Activated T-cell treated with anti-CD3 and anti-CD28 coated beads, Interleukin-2, amount 50 U/mL, for 4 hours (primary cell): ENCODE measurements at regions not wholly inside any gene's neighbourhood (a gene's known extent, or its start where the extent isn't known, plus 50 kb on each side); places are given as distances from the start of the nearest gene placed in this dataset.

ENCODE experiments used
- ATAC-seq, 2 donors: fragments of 200-7000 bp; cut with Tn5 transposase; one replicate each; pipeline ENCODE4 v1.10.0; 2021
- DNase-seq: peaks from one replicate; pipeline ENCODE4 v3.0.0-alpha.2; 2020
- H3K27me3 Mint-ChIP-seq: one replicate; pipeline ENCODE4 v1.8.0; 2021; ENCODE audit warnings: low read depth, mixed read lengths
- H3K36me3 Mint-ChIP-seq: one replicate; pipeline ENCODE4 v1.8.0; 2022; ENCODE audit warnings: mixed read lengths; ENCODE audit not compliant: insufficient read depth
- H3K4me1 Mint-ChIP-seq: one replicate; pipeline ENCODE4 v1.8.0; 2021; ENCODE audit warnings: low read depth, mixed read lengths
- H3K4me3 Mint-ChIP-seq: one replicate; pipeline ENCODE4 v1.8.0; 2021; ENCODE audit warnings: mild to moderate bottlenecking, moderate library complexity, mixed read lengths
- H3K9me3 Mint-ChIP-seq: one replicate; pipeline ENCODE4 v1.8.0; 2021; ENCODE audit warnings: mixed read lengths

DNA sequence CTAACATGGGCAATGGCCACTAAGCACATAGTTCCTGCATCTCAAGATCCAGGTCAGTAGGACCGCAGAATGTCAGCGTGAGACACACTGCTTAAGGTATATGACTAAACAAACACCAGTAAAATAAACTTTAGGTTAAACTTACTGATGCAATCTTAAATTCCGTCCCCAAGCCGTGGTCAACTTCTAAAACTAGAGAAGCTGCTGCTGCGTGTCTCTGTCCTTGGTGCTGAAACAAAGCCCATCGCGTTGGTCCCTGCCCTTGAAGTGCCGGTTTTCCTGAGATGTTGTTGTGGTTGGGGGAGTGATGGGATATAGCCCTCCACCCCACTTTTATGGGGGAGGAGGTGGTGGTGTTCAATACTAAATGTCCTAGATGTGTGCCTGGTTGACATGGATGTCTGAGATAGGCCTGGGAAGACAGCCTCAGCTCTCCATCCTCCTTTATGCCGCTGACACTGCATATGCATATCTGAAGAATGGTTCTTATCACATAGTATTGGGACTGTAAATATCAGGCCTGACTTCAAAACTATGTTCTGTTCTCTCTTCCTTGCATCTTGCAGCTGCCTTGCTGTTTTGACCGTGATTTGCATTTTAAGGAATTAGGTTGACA, 72.0 kb upstream of the KCNA3 start:
- Mint-ChIP-seq H3K9me3 (no peaks in the 10 kb centered on the region), H3K4me1 (no peaks in the 10 kb centered on the region), H3K4me3 (no peak overlapping the region), H3K36me3 (no peaks in the 10 kb centered on the region), H3K27me3 (peaks cover 38% of the 10 kb centered on the region)
- DNase-seq (peak; percentile 41), ATAC-seq (no peak)

DNA sequence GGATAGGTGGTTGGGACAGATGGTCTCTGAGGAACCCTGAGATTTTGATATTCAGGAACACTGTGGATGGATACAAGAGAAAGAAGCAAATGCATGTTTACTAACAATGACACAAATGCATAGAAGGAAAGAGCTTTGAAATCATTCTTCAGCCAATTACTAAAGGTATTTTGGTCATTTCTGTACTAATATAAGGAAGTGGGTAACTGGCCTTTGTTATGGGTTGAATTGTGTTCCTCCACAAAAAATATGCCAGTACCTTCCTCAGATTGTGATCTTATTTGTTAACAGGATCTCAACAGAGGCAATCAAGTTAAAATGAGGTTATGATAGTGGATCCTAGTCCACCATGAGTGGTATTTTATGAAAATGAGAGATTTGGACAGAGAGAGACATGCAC, 68.7 kb upstream of the KCNA3 start:
- Mint-ChIP-seq H3K9me3 (no peaks in the 10 kb centered on the region), H3K4me3 (no peak overlapping the region), H3K4me1 (no peaks in the 10 kb centered on the region), H3K36me3 (no peaks in the 10 kb centered on the region), H3K27me3 (peaks cover 29% of the 10 kb centered on the region)
- ATAC-seq (no peak), DNase-seq (no peak)

DNA sequence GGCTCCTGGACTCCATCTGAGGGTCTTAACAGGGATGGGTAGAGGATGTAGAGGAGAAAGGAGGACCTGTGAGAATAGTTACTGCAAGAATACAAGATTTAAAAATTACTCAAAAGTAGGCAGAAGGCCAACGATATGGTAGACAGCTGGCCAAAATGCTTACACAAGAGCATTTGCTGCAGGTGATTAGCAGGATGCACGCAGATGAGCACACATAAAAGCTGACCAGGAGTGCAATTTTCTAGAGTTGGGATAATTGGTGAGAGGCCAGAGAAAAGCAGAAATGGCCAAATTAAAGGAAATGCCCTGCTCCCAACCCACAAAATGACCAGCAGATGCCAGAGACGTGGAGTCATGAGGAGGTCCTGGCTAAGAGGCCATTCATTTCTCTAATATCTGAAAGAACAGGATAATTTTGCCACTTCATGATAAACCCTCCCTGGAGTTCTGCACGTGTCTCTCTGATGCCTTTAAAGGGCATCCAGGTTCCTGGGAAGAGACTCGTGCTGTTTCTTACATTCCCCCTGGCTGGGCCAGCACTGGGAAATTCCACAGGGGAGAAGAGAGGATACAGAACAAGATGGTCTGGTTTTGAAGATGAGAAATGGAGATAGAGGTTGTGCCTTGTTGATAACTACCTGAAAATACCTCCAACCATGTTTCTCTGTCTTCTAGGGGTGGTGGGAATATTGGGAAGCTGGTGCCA, 62.3 kb upstream of the KCNA3 start:
- H3K4me1 Mint-ChIP-seq, result no peaks in the 10 kb centered on the region
- DNase-seq (no peak), ATAC-seq (no peak)
- H3K9me3 Mint-ChIP-seq, result no peaks in the 10 kb centered on the region
- H3K27me3 Mint-ChIP-seq, result peaks cover 2% of the 10 kb centered on the region
- H3K4me3 Mint-ChIP-seq, result no peak overlapping the region
- H3K36me3 Mint-ChIP-seq, result no peaks in the 10 kb centered on the region

DNA sequence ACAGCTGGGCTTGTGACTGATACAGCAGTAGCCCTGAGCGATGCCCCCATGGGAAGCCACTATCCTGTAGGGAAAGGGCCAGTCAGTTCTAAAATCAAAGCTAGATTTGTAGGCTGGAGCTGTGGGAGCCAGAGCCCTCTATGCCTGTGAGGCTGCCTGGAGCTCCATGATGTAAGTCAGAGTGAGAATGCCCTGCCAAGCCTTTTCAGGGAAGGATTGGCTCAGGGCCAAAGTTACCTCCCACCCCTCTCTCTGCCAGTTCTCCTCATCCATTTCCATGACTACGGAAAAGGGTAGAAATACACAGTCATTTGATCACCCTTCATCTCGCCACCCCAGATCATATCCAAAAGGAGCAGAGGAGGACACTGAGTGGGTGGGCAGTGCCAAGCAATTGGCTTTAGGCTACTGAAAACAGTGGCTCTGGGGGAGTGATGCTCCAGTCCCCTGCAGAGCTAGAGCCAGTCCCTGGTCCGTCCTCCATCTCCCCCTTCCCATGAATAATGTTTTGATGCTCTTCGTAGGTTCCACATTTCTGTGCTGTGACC, 59.5 kb upstream of the KCNA3 start:
- no peaks in the 10 kb centered on the region for H3K9me3 Mint-ChIP-seq
- ATAC-seq, result no peak
- H3K36me3 Mint-ChIP-seq, result no peaks in the 10 kb centered on the region
- DNase-seq, result no peak
- H3K27me3 Mint-ChIP-seq, result peaks cover 2% of the 10 kb centered on the region
- no peaks in the 10 kb centered on the region for H3K4me1 Mint-ChIP-seq
- H3K4me3 Mint-ChIP-seq, result no peak overlapping the region

DNA sequence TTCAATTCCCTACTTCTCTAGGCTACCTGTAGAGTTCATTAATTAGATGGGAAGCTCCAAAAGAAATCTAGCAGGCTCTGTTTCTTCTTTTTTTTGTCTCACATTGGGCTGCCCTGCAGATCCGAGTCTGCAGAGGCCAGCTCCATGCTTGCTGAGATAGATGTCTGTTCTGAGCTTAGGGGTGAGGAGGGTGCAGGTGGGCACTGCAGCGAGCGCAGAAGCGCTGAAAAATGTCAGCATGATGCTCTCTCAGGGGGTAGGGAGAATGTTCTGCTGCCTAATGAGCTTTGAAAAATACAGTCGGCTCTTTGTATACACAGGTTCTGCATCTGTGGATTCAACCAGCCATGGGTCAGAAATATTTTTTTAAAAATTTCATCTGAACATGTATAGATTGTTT, 56.8 kb upstream of the KCNA3 start:
- Mint-ChIP-seq H3K4me1 (peaks cover 24% of the 10 kb centered on the region), H3K9me3 (no peaks in the 10 kb centered on the region), H3K27me3 (peaks cover 2% of the 10 kb centered on the region), H3K36me3 (no peaks in the 10 kb centered on the region), H3K4me3 (no peak overlapping the region)
- ATAC-seq (no peak), DNase-seq (no peak)

DNA sequence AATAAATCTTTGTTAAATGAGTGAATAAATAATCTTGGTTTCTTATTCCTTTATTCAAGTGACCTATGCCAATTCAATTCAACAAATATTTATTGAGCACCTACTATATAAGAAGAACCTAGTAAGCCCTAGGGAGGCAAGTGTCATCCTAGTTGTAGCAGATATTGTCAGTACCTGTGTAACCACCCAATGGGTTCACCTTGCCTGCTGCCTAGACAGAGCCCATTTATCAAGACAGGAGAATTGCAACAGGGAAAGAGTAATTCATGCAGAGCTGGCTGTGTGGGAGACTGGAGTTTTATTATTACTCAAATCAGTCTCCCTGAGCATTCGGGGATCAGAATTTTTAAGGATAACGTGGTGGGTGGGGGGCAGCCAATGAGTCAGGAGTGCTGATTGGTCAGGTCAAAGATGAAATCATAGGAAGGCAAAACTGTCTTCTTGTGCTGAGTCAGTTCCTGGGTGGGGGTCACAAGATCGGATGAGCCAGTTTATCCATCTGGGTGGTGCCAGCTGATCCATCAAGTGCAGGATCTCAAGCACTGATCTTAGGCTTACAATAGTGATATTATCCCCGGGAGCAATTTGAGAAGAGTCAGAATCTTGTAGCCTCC, 53.8 kb upstream of the KCNA3 start:
- no peaks in the 10 kb centered on the region for H3K36me3 Mint-ChIP-seq
- H3K9me3 Mint-ChIP-seq, result no peaks in the 10 kb centered on the region
- DNase-seq (no peak), ATAC-seq (no peak)
- no peaks in the 10 kb centered on the region for H3K27me3 Mint-ChIP-seq
- H3K4me1 Mint-ChIP-seq, result peaks cover 31% of the 10 kb centered on the region
- H3K4me3 Mint-ChIP-seq, result no peak overlapping the region

DNA sequence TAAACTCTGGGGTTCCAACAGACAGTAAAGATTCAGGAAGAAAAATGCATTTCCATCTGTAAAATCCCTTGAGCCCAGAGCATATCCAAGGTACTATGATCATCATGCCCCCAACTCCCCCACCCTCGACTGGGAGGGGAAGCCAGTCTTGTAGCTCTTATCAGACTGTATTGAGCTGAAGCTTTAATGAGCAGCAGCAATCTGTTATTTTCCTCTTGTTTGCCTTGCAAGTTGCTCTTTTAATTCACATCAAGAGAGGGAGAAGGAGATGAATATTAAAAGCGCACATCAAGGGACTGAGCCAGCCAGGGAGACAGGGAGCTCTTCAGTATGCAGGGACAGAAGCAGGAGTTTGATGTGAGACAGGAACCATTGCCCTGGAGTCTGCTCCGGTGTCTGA, 52.5 kb upstream of the KCNA3 start:
- H3K36me3 Mint-ChIP-seq, result no peaks in the 10 kb centered on the region
- no peak for DNase-seq
- peak overlapping the region; percentile 12 for H3K4me3 Mint-ChIP-seq
- no peak for ATAC-seq
- H3K9me3 Mint-ChIP-seq, result no peaks in the 10 kb centered on the region
- H3K27me3 Mint-ChIP-seq, result no peaks in the 10 kb centered on the region
- H3K4me1 Mint-ChIP-seq, result peaks cover 31% of the 10 kb centered on the region

DNA sequence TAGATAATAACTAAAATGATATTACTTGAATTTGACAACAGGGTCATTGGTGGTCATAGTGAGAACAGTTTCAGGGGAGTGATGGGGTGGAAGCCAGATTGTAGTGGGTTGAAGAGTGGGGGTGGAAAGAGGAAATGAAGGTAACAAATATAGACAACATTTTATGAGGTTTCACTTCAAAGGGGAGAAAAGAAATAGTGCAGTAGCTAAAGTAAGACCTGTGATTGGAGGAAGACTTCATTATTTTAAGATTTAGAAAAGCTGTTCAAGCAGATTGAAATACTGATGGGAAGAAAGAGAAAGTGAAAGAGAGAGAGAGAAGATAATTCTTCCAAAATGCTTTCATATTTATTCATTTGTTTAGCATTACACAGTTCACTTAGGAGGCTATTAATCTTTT, 52.0 kb upstream of the KCNA3 start:
- peak overlapping the region; percentile 12 for H3K4me3 Mint-ChIP-seq
- peak; percentile 27 to 58 for ATAC-seq
- no peaks in the 10 kb centered on the region for H3K27me3 Mint-ChIP-seq
- peaks cover 31% of the 10 kb centered on the region for H3K4me1 Mint-ChIP-seq
- no peak for DNase-seq
- H3K9me3 Mint-ChIP-seq, result no peaks in the 10 kb centered on the region
- H3K36me3 Mint-ChIP-seq, result no peaks in the 10 kb centered on the region
